Astrocyte of the cerebellum (primary cell): ENCODE measurements at regions not wholly inside any gene's neighbourhood (a gene's known extent, or its start where the extent isn't known, plus 50 kb on each side); places are given as distances from the start of the nearest gene placed in this dataset.

ENCODE experiments used
- DNase-seq: peaks from one replicate; pipeline ENCODE4 v3.0.0-alpha.2; 2011; ENCODE audit warnings: low read depth
- H3K4me3 ChIP-seq: 2 replicates; pipeline ENCODE4 v1.5.1; 2011; ENCODE audit warnings: mild to moderate bottlenecking, low read depth, low read length, moderate library complexity
- CTCF ChIP-seq: IDR thresholded peaks from 2 replicates; pipeline ENCODE4 v1.5.1; 2012; ENCODE audit warnings: low read length, low read depth, moderate library complexity, mild to moderate bottlenecking; ENCODE audit errors: missing control alignments
- in situ Hi-C: cut with HindIII; loops from 2 replicates; pipeline ENCODE4 v1.10.0; 2017; ENCODE audit warnings: low sequenced_read_pairs

DNA sequence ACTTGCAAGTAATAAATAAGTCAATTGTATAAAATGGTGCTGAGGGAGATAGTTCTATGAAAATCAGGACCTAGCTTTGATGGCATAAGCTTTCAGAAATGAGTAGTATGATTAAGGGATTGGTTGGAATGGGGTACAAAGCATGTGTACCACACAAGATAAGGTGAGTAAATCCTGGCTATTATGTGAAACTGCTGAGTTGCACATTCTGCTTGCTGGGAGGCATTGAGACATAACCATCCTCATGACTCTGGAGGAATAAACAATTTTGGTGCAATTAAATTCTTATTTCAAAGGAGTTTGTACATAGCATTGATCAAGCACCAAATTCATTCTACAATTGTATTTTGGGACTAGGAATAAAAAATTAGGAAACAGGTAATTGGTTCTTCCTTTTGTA lies 755.2 kb upstream of the ACO1 start:
- no peak for DNase-seq
- no peak overlapping the region for H3K4me3 ChIP-seq
- TF ChIP-seq CTCF: no peak
- in situ Hi-C loops: no loop called here

DNA sequence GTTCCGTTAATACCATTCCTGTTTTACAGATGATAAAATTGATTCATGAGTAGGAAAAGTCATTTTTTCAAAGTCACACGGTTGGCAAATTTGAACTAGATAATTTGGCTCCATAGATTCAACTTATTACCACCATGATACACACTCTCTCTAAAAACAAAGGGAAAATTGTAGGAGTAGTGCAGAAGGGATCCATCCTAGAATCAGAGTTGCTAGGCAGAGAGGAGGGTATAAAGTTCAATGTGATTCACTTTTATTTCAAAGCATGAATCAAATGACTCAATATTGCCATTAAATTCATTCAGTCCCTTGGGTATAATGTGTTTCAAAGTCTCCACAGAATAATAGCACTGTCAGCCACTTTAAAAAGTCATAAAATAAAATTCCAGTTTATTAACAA lies 747.2 kb upstream of the ACO1 start:
- in situ Hi-C loops: no loop called here
- DNase-seq: no peak
- no peak for TF ChIP-seq CTCF
- no peak overlapping the region for H3K4me3 ChIP-seq

DNA sequence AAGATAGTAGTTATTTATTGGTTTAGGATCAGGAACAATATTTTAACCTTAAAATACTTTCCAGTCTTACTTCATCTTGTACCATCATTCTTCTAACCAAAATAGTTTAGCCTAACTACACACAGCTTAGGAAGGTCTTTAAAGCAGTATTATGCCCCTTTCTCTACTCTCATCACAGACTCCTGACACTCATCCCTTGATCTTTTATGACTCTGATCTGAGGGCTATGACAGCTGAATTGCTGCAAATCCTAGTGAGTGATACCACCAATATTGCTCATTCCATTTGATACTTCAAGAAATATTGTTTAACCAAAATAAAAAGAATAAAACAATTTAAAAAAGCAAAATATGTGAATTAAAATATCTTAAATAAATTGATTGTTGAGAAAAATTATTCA lies 746.6 kb upstream of the ACO1 start:
- H3K4me3 ChIP-seq: no peak overlapping the region
- TF ChIP-seq CTCF: no peak
- no peak for DNase-seq
- in situ Hi-C loops: no loop called here

- no peak for TF ChIP-seq CTCF
- no peak for DNase-seq
Measured at GRCh38 chr9:31639451-31639850, 745.0 kb upstream of the ACO1 start.

GRCh38 chr9:31669311-31669710 lies 715.1 kb upstream of the ACO1 start:
- in situ Hi-C loops: no loop called here
- no peak for DNase-seq
- no peak for TF ChIP-seq CTCF

More at GRCh38 chr9:31639451-31639850, 745.0 kb upstream of the ACO1 start:
- in situ Hi-C loops: no loop called here
- H3K4me3 ChIP-seq: no peak overlapping the region

GRCh38 chr9:31671011-31671410 lies 713.4 kb upstream of the ACO1 start:
- DNase-seq: no peak
- no peak for TF ChIP-seq CTCF
- no peak overlapping the region for H3K4me3 ChIP-seq
- in situ Hi-C loops: loop anchor here (5.0 kb wide), 1 partner anchor 54 kb away; no protein-coding TSS in a partner anchor

More at GRCh38 chr9:31669311-31669710, 715.1 kb upstream of the ACO1 start:
- no peak overlapping the region for H3K4me3 ChIP-seq

GRCh38 chr9:31674264-31674663 lies 710.2 kb upstream of the ACO1 start:
- TF ChIP-seq CTCF: no peak
- in situ Hi-C loops: loop anchor here (5.0 kb wide), 1 partner anchor 57 kb away; no protein-coding TSS in a partner anchor
- no peak overlapping the region for H3K4me3 ChIP-seq

More at GRCh38 chr9:31674264-31674663, 710.2 kb upstream of the ACO1 start:
- no peak for DNase-seq
